ENCODE measurements at regions not wholly inside any gene's neighbourhood (a gene's known extent, or its start where the extent isn't known, plus 50 kb on each side); places are given as distances from the start of the nearest gene placed in this dataset.

DNA sequence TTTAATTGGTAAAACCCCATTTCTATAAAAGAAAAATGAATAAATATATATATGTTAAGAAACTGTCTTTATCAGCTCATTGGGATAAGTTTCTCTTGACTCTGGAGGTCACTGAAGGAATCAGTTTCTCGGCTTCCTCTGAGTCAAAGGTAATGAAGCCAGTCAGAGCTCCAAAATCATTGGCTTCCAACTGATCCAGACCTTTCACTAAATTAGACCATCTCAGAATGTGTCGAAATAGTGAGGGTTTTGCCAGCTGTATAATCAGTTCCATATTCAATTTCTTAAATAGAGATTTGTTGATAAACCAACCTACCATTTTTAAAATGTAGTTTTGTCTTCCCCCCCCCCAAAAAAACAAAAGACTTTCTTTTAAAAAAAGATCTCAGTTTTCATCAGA lies 60.5 kb upstream of the SRSF6 start:
- TF ChIP-seq STAT5B (CRISPR knock-in tag; IDR thresholded peaks at IDR 0.05) (no peak), FOXA3 (CRISPR knock-in tag; conservative IDR thresholded peaks at IDR 0.05 in 1 of 2, IDR thresholded peaks at IDR 0.05 in 1 of 2) (no peak), POLR2A (conservative IDR thresholded peaks at IDR 0.05) (no peak), ZNF3 (CRISPR knock-in tag; IDR thresholded peaks at IDR 0.05) (no peak), ZBTB1 (CRISPR knock-in tag; IDR thresholded peaks at IDR 0.05; ENCODE audit: borderline replicate concordance, low read depth) (no peak), JUN (IDR thresholded peaks at IDR 0.05; ENCODE audit: borderline replicate concordance, low read depth, low read length) (no peak), JUN (CRISPR knock-in tag; IDR thresholded peaks at IDR 0.05; ENCODE audit: borderline replicate concordance) (no peak), EZH2 (IDR thresholded peaks at IDR 0.05; ENCODE audit: borderline replicate concordance, low read depth, low read length) (no peak), ZC3H4 (CRISPR knock-in tag; IDR thresholded peaks at IDR 0.05; ENCODE audit: borderline replicate concordance) (no peak), FOXP1 (CRISPR knock-in tag; IDR thresholded peaks at IDR 0.05) (no peak)
- TF ChIP-seq, protein P1, sequence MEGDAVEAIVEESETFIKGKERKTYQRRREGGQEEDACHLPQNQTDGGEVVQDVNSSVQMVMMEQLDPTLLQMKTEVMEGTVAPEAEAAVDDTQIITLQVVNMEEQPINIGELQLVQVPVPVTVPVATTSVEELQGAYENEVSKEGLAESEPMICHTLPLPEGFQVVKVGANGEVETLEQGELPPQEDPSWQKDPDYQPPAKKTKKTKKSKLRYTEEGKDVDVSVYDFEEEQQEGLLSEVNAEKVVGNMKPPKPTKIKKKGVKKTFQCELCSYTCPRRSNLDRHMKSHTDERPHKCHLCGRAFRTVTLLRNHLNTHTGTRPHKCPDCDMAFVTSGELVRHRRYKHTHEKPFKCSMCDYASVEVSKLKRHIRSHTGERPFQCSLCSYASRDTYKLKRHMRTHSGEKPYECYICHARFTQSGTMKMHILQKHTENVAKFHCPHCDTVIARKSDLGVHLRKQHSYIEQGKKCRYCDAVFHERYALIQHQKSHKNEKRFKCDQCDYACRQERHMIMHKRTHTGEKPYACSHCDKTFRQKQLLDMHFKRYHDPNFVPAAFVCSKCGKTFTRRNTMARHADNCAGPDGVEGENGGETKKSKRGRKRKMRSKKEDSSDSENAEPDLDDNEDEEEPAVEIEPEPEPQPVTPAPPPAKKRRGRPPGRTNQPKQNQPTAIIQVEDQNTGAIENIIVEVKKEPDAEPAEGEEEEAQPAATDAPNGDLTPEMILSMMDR (IDR thresholded peaks at IDR 0.05 in 2 of 3, conservative IDR thresholded peaks at IDR 0.05 in 1 of 3; ENCODE audit: insufficient read depth in 2 of 3, low read depth in 1 of 3, low read length in 3 of 3): no peak
